GM21447 (cell line): ENCODE measurements at regions not wholly inside any gene's neighbourhood (a gene's known extent, or its start where the extent isn't known, plus 50 kb on each side); places are given as distances from the start of the nearest gene placed in this dataset.
"Not testable (repeated sequence)": the region's sequence is repeated elsewhere in the genome, so short reads cannot be mapped to it uniquely, and the experiment has no call there.

Source experiments
- ATAC-seq: cut with Tn5 transposase; IDR thresholded peaks from one replicate; pipeline ENCODE4 v1.9.1; 2021; ENCODE audit not compliant: unreplicated experiment

DNA sequence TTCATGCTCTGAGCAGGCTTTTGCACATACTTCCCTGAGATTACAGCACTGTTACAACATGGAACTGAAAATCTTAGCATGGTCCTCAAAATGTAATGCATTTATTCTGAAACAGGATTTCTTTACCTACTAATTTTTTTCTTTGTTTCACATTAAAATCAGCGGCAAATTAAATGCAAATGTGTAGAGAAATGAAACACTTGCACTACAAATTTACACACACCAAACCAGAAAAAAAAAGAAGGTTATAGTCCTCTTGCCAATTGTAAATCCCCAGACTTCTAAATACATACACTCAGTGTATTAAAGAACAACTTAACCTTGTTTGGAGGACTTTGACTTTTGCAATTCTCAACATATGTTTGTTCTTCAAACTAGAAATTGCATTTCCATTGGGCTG is 210.9 kb upstream of the TBX18 start:
- ATAC-seq = no peak

GRCh38 chr6:84973606-84974005 is 209.2 kb upstream of the TBX18 start:
- no peak for ATAC-seq

- ATAC-seq = no peak
Measured at GRCh38 chr6:84967965-84968364, 203.6 kb upstream of the TBX18 start.

DNA sequence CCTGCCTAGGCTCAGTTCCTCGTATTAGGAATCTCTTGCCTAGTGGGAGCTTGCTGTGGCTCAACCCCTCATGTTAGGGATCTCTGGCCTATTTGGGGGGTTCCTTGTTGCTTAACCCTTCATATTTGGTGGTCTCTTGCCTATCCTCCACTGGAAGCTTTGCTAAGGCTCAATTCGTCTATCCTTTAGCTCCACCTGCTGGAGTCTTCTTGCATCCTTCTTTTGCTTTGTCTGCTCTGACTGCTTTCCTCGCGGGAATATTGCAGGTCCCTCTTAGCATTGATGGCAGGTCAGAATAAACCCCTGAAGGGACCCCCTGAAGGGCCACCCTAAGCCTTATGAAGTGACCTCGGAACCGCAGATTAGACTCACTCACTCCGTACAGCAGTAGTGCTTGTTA is 203.0 kb upstream of the TBX18 start:
- ATAC-seq = no peak

- ATAC-seq = no peak
Measured at GRCh38 chr6:84953111-84953755, 188.8 kb upstream of the TBX18 start.

GRCh38 chr6:84944926-84945325 is 180.5 kb upstream of the TBX18 start:
- not testable (repeated sequence) for ATAC-seq

DNA sequence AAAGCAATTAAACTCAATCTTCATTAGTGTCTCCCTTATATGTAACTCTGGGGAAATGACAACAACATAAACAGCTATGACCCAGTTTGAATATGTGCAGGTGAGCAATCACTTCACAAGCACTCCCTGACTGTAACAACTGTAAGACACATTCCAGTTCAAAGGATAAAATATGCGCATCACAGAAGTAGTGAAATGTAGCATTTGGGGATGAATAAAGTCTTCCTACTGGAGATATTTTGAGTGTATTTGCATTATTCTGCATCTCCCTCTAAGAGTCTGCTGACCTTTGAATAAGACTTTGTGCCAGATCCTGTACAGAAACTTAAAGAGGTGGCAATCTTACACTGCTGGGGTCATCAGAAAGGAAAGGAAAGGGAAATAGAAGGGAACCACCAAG is 179.5 kb upstream of the TBX18 start:
- no peak for ATAC-seq

DNA sequence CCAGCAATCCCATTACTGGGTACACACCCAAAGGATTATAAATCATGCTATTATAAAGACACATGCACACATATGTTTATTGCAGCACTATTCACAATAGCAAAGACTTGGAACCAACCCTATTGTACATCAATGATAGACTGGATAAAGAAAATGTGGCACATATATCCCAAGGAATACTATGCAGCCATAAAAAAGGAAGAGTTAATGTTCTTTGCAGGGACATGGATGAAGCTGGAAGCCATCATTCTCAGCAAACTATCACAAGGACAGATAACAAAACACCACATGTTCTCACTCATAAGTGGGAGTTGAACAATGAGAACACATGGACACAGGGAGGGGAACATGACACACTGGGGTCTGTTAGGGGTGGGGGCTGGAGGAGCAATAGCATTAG is 177.2 kb upstream of the TBX18 start:
- not testable (repeated sequence) for ATAC-seq

DNA sequence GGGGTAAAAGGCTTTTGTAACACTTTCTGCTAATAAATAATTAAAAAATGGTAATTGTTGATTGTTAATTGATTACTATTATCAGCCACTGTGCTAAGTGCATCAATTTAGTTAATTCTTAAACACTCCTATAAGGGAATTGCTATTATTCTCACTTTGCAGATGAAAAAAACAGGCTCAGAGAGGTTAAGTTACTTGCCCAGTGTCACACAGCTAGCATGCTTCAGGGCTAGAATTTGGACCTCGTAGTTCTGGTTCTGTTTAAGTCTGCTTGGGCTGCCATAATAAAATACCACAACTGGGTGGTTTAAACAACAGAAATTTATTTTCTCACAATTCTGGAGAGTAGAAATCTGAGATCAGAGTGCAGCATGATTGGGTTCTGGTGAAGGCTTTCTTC is 164.8 kb upstream of the TBX18 start:
- no peak for ATAC-seq

DNA sequence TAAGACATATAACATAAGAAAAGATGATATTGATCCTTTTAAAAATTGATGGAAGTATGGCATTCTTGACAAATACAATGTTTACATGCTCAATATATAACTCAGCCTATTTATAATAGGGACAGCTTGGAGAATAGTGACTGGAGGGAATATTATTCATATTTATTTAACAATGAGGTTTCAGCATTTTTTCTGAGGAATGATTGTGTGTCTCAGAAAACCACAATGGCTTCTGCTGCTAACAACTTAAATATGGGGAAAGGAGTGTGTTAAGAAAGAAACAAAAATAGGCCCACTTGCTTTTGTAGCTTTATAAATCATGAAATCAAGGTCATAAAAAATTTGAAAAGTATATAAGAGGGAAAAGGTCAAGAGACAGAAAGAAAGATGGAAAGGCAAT is 163.2 kb upstream of the TBX18 start:
- no peak for ATAC-seq

GRCh38 chr6:84926189-84927155 is 162.1 kb upstream of the TBX18 start:
- ATAC-seq = no peak

GRCh38 chr6:84921891-84922290 is 157.5 kb upstream of the TBX18 start:
- ATAC-seq = no peak

DNA sequence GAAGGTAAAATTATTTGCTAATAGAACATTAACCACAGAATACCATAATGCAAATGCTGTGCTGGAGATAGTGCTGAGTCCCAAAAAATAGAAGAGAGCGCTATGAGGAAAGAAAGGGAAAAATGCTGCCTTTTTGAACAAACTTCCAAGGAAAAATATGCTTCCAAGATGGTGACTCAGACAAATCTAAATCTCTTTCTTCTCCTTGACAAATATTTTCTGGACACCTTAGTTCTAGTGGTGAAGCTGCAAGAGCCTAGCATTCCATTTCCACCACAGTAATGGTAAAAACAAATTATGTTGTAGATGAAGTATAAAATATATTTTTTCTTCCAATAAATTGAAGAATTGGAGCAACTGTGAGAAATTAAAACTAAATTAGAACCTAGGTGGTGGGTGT is 155.6 kb upstream of the TBX18 start:
- no peak for ATAC-seq

- ATAC-seq = no peak
Measured at GRCh38 chr6:84916704-84917103, 152.3 kb upstream of the TBX18 start.

DNA sequence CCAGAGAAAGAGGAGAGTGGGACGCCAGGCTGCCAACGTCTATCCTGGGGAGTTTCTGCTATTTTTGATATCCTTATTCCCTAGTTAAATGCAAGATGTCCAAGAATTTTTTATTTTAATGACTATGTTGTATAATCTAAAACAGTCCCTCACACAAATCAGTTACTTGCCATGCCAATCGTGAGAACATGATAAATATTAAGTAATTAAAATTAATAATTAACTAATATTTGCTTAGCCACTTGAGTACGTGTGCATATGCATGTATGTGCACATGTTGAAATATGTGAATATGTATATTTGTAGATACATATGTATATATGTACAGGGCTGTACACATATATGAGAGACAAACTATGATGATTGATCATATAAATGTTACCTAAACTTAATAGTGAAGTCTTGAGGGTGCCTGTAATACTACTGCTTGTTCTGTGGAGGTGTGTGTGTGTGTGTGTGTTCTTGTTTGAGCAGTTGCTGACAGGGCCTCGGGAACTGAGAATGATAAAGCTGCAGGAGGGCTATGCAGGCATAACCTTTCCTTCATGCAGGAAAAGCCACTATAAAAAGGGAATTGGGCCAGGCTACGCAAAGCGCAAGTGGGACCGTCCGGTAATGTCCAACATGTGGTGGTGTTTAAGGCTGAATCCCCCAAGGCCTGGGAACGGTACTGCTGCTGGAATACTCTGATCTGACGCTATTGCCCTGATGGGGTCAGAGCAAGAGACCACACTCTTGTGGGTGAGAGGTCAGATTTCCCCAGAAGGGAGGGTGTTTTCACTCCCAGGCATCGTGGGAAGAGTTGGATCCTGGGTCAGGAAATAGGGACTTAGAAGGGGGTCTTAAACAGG is 148.3 kb upstream of the TBX18 start:
- ATAC-seq = no peak

DNA sequence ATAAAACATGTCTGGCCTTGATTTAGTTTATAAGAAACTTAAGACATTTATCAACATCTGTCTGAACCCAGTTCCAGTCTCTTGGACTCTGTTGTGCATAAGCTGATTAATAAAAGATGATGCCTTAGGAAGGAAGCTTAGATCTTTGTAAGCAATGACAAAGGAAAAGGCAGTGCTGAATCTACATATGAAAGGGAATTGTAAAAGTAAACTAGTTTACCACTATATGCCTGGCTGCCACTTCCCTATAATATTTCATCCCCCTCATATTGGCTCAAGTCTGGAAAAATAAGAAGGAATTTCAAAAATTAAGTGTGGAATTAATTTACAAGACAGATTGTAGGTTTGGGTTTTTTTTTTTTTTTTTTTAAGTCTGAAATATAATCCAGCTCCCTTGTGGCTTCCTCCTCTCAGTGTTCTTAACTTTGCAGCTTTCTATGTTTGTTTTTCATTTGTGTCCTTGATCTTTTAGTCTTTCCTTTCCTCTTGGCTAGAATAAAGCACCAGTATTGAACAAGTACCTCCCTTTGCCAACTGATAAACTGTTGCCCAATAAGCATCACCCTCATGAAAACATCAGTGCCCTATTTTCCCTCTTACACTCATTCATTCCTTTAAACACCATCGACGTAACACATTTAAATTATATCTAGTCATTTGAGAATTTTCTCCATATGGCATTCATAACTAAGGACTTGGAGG is 146.7 kb upstream of the TBX18 start:
- no peak for ATAC-seq

- no peak for ATAC-seq
Measured at GRCh38 chr6:84908304-84908904, 144.0 kb upstream of the TBX18 start.

GRCh38 chr6:84906514-84906913 is 142.1 kb upstream of the TBX18 start:
- no peak for ATAC-seq

DNA sequence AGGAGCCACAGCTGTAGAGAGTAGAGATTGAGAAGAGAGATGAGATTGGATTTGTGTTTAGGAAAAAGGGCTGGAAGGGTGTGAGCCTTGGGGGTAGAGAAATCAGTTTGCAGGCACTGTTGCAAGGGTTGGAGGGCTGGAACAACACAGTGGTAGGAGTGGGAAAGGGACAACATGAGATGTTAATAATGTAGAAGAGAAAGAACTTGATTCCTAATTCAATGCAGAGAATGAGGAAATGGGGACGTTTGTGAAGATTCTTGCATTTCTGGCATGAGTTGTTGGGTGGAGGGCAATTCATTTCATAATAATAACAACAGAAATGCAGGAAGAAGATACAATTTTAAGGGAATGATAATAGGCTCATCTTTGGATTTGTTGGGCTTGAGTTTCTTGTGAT is 141.4 kb upstream of the TBX18 start:
- no peak for ATAC-seq

- ATAC-seq = no peak
Measured at GRCh38 chr6:84902354-84902928, 138.0 kb upstream of the TBX18 start.
